Esophagus muscularis mucosa (tissue), 3 donors: ENCODE measurements at regions not wholly inside any gene's neighbourhood (a gene's known extent, or its start where the extent isn't known, plus 50 kb on each side); places are given as distances from the start of the nearest gene placed in this dataset.

Experiments used
- POLR2A ChIP-seq: fragments of 450-650 bp; IDR thresholded peaks from one replicate; pipeline ENCODE4 v1.6.1; 2017; ENCODE audit warnings: antibody characterized with exemption, moderate library complexity, mild to moderate bottlenecking, low read depth
- POLR2AphosphoS5 ChIP-seq, 2 donors: sonication (generic); formaldehyde crosslinking; IDR thresholded peaks; one replicate each; pipeline ENCODE4 v1.6.1; 2017; ENCODE audit warnings: antibody characterized with exemption in 2 of 2
- TF ChIP-seq, protein P1 (sequence below), 3 experiments: fragments of 200-600 bp in 2 of 3; fragments of 450-650 bp in 1 of 3; sonication (generic) in 2 of 3; IDR thresholded peaks; one replicate each; pipeline ENCODE4 v1.5.1; 2017 to 2019; ENCODE audit warnings: antibody characterized with exemption in 3 of 3, mild to moderate bottlenecking in 2 of 3, moderate library complexity in 1 of 3

DNA sequence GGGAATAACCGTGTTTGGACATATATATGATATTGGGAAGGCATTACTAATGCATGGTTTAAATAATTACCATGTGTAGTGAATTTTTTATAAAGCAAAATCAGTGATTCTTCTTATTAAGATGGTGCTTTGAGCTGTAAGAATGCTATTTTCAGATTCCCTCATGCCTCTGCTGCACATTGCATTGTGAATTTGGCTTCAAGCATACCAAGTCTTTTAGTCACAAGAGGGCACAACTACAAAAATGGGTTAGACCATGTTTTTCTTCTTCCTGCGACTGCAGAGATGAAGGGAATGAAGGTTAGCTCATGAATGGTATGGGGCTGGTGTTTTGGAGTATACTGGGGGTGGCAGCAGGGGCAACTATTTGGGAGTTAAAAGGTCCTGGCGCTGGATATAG is 320.1 kb downstream of the SLC4A3 start:
- TF ChIP-seq POLR2A (no peak), POLR2AphosphoS5 (IDR thresholded peaks at IDR 0.05) (no peak)
- TF ChIP-seq, protein P1, sequence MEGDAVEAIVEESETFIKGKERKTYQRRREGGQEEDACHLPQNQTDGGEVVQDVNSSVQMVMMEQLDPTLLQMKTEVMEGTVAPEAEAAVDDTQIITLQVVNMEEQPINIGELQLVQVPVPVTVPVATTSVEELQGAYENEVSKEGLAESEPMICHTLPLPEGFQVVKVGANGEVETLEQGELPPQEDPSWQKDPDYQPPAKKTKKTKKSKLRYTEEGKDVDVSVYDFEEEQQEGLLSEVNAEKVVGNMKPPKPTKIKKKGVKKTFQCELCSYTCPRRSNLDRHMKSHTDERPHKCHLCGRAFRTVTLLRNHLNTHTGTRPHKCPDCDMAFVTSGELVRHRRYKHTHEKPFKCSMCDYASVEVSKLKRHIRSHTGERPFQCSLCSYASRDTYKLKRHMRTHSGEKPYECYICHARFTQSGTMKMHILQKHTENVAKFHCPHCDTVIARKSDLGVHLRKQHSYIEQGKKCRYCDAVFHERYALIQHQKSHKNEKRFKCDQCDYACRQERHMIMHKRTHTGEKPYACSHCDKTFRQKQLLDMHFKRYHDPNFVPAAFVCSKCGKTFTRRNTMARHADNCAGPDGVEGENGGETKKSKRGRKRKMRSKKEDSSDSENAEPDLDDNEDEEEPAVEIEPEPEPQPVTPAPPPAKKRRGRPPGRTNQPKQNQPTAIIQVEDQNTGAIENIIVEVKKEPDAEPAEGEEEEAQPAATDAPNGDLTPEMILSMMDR (IDR thresholded peaks at IDR 0.05) = no peak
